ENCODE measurements at regions not wholly inside any gene's neighbourhood (a gene's known extent, or its start where the extent isn't known, plus 50 kb on each side); places are given as distances from the start of the nearest gene placed in this dataset.

- TF ChIP-seq CTCF (IDR thresholded peaks at IDR 0.05) (no peak), POLR2A (IDR thresholded peaks at IDR 0.05) (no peak)
These were observed 60.9 kb upstream of the MYEOV start for GRCh38 chr11:69232821-69233743.

Data from ovary (tissue), 3 donors.